22Rv1 (cell line): ENCODE measurements at regions not wholly inside any gene's neighbourhood (a gene's known extent, or its start where the extent isn't known, plus 50 kb on each side); places are given as distances from the start of the nearest gene placed in this dataset.

Experiments used
- ZFX ChIP-seq: fragments of 450-650 bp; IDR thresholded peaks from 2 replicates; pipeline ENCODE4 v1.6.1; 2017; ENCODE audit warnings: antibody characterized with exemption, borderline replicate concordance
- TF ChIP-seq, protein P1 (sequence below): fragments of 450-650 bp; IDR thresholded peaks from 2 replicates; pipeline ENCODE4 v1.5.1; 2017; ENCODE audit warnings: mild to moderate bottlenecking

- TF ChIP-seq, protein P1, sequence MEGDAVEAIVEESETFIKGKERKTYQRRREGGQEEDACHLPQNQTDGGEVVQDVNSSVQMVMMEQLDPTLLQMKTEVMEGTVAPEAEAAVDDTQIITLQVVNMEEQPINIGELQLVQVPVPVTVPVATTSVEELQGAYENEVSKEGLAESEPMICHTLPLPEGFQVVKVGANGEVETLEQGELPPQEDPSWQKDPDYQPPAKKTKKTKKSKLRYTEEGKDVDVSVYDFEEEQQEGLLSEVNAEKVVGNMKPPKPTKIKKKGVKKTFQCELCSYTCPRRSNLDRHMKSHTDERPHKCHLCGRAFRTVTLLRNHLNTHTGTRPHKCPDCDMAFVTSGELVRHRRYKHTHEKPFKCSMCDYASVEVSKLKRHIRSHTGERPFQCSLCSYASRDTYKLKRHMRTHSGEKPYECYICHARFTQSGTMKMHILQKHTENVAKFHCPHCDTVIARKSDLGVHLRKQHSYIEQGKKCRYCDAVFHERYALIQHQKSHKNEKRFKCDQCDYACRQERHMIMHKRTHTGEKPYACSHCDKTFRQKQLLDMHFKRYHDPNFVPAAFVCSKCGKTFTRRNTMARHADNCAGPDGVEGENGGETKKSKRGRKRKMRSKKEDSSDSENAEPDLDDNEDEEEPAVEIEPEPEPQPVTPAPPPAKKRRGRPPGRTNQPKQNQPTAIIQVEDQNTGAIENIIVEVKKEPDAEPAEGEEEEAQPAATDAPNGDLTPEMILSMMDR, result no peak
- no peak for TF ChIP-seq ZFX
Observed at GRCh38 chr6:2378046-2378657, 132.7 kb upstream of the GMDS start.
